H1 (cell line): ENCODE measurements at regions not wholly inside any gene's neighbourhood (a gene's known extent, or its start where the extent isn't known, plus 50 kb on each side); places are given as distances from the start of the nearest gene placed in this dataset.

Source experiments
- CTCF ChIA-PET: fragments of 300-600 bp; sonication (Branson Sonifier 250); formaldehyde crosslinking; loops from one replicate; lab custom pipeline; 2021; ENCODE audit not compliant: partially characterized antibody; lab: Charles Lee
- POLR2A ChIA-PET: fragments of 300-600 bp; sonication (Branson Sonifier 250); formaldehyde crosslinking; loops from one replicate; lab custom pipeline; 2021; ENCODE audit warnings: inconsistent platforms; ENCODE audit not compliant: partially characterized antibody; lab: Charles Lee
- DNase-seq, 2 experiments: peaks; one replicate each; pipeline versions ENCODE4 v3.0.0 to v3.0.0-alpha.2; 2010 to 2022; ENCODE audit warnings: low spot score in 2 of 2, low read depth in 1 of 2, mixed read lengths in 1 of 2
- FAIRE-seq: peaks from 2 replicates; lab custom pipeline; 2011; peaks lifted over from hg19 to GRCh38; lab: Jason Lieb, UNC
- H2AFZ ChIP-seq: 2 replicates; pipeline ENCODE4 v1.8.1; 2012; ENCODE audit warnings: low read length, inconsistent platforms
- H2AK5ac ChIP-seq: 2 replicates; pipeline ENCODE4 v1.6.1; 2013; ENCODE audit warnings: low read depth, low read length
- H2BK120ac ChIP-seq: replicated peaks from 2 replicates; pipeline ENCODE3; 2013; ENCODE audit warnings: low read depth, low read length, inconsistent platforms
- H2BK12ac ChIP-seq: 2 replicates; pipeline ENCODE4 v1.6.1; 2013; ENCODE audit warnings: low read depth, low read length
- H2BK15ac ChIP-seq: 2 replicates; pipeline ENCODE4 v1.6.1; 2013; ENCODE audit warnings: low read length
- H2BK20ac ChIP-seq: 2 replicates; pipeline ENCODE4 v1.6.1; 2013; ENCODE audit warnings: low read length
- H2BK5ac ChIP-seq: 2 replicates; pipeline ENCODE4 v1.6.1; 2013; ENCODE audit warnings: low read depth, low read length
- H3K14ac ChIP-seq: 2 replicates; pipeline ENCODE4 v1.6.1; 2013; ENCODE audit warnings: inconsistent platforms; ENCODE audit not compliant: insufficient read length
- H3K18ac ChIP-seq: 2 replicates; pipeline ENCODE4 v1.6.1; 2013; ENCODE audit warnings: low read length; ENCODE audit errors: extremely low read depth
- H3K23ac ChIP-seq: 2 replicates; pipeline ENCODE4 v1.6.1; 2013; ENCODE audit warnings: inconsistent platforms; ENCODE audit not compliant: insufficient read length
- H3K23me2 ChIP-seq: 2 replicates; pipeline ENCODE4 v1.6.1; 2013; ENCODE audit warnings: low read depth, low read length
- H3K27ac ChIP-seq: 2 replicates; pipeline ENCODE4 v1.6.1; 2011; ENCODE audit warnings: low read depth, low read length, inconsistent platforms
- H3K27me3 ChIP-seq, 4 experiments: replicated peaks in 1 of 4; 1 replicate in 1 of 4; 2 replicates in 3 of 4; pipeline versions ENCODE4 v1.6.1 to v1.8.1; 2011 to 2013; ENCODE audit warnings: low read length in 3 of 4, mild to moderate bottlenecking in 3 of 4, inconsistent platforms in 2 of 4, mixed read lengths in 2 of 4, moderate library complexity in 1 of 4; ENCODE audit not compliant: control insufficient read depth in 3 of 4, insufficient read depth in 3 of 4; ENCODE audit errors: extremely low read depth in 1 of 4
- H3K36me3 ChIP-seq, 4 experiments: 2 replicates each; pipeline versions ENCODE4 v1.6.1 to v1.8.1; 2011 to 2013; ENCODE audit warnings: mild to moderate bottlenecking in 4 of 4, low read length in 3 of 4, moderate library complexity in 2 of 4, control low read depth in 1 of 4, inconsistent platforms in 1 of 4; ENCODE audit not compliant: insufficient read depth in 4 of 4, control insufficient read depth in 2 of 4
- H3K4ac ChIP-seq: replicated peaks from 2 replicates; pipeline ENCODE3; 2013; ENCODE audit warnings: low read length, low read depth, mixed read lengths, inconsistent platforms; ENCODE audit not compliant: insufficient read length
- H3K4me1 ChIP-seq, 4 experiments: replicated peaks in 1 of 4; 1 replicate in 1 of 4; 2 replicates in 3 of 4; pipeline versions ENCODE4 v1.6.1 to v1.8.1; 2011 to 2013; ENCODE audit warnings: low read length in 3 of 4, inconsistent platforms in 2 of 4, mixed read lengths in 1 of 4; ENCODE audit not compliant: insufficient read depth in 4 of 4, control insufficient read depth in 3 of 4
- H3K4me2 ChIP-seq, 2 experiments: 2 replicates each; pipeline versions ENCODE4 v1.6.1 to v1.8.1; 2011 to 2013; ENCODE audit warnings: low read depth in 2 of 2, low read length in 2 of 2, control low read depth in 1 of 2, inconsistent platforms in 1 of 2, mild to moderate bottlenecking in 1 of 2; ENCODE audit not compliant: insufficient read depth in 1 of 2
- H3K4me3 ChIP-seq, 4 experiments: fragments of 200-600, 300-600 bp in 1 of 4; sonication (generic), shearing (Covaris generic), sonication (Bioruptor Twin) in 1 of 4; 2 replicates each; pipeline versions ENCODE4 v1.5.1 to v1.8.1; 2011 to 2016; ENCODE audit warnings: low read length in 4 of 4, low read depth in 3 of 4, control low read depth in 2 of 4, inconsistent platforms in 2 of 4, mild to moderate bottlenecking in 2 of 4, mixed read lengths in 1 of 4, moderate library complexity in 1 of 4; ENCODE audit not compliant: insufficient read depth in 2 of 4; ENCODE audit errors: extremely low read depth in 1 of 4
- H3K56ac ChIP-seq: replicated peaks from 2 replicates; pipeline ENCODE3; 2013; ENCODE audit warnings: low read depth, mild to moderate bottlenecking, mixed read lengths, low read length, inconsistent platforms; ENCODE audit not compliant: insufficient read length
- H3K79me1 ChIP-seq: 2 replicates; pipeline ENCODE4 v1.6.1; 2013; ENCODE audit warnings: low read depth, low read length, control low read depth
- H3K79me2 ChIP-seq, 2 experiments: 2 replicates each; pipeline versions ENCODE4 v1.6.1 to v1.8.1; 2012 to 2013; ENCODE audit warnings: low read length in 2 of 2, mild to moderate bottlenecking in 2 of 2, inconsistent platforms in 1 of 2; ENCODE audit not compliant: insufficient read depth in 2 of 2, control insufficient read depth in 1 of 2
- H3K9ac ChIP-seq, 4 experiments: replicated peaks in 1 of 4; 1 replicate in 1 of 4; 2 replicates in 3 of 4; pipeline versions ENCODE4 v1.6.1 to v1.8.1; 2011 to 2013; ENCODE audit warnings: low read depth in 3 of 4, low read length in 3 of 4, control low read depth in 2 of 4, mild to moderate bottlenecking in 2 of 4, moderate library complexity in 2 of 4, inconsistent platforms in 1 of 4; ENCODE audit errors: extremely low read depth in 1 of 4
- H3K9me3 ChIP-seq, 2 experiments: 2 replicates each; pipeline versions ENCODE4 v1.6.1 to v1.8.1; 2012 to 2013; ENCODE audit warnings: mild to moderate bottlenecking in 2 of 2, moderate library complexity in 2 of 2, control low read depth in 1 of 2, inconsistent platforms in 1 of 2, low read depth in 1 of 2, low read length in 1 of 2, mixed read lengths in 1 of 2; ENCODE audit not compliant: insufficient read depth in 2 of 2
- H4K20me1 ChIP-seq, 2 experiments: replicated peaks in 1 of 2; 2 replicates each; pipeline versions ENCODE3 to v1.8.1; 2011 to 2013; ENCODE audit warnings: inconsistent platforms in 2 of 2, low read length in 2 of 2, mild to moderate bottlenecking in 1 of 2; ENCODE audit not compliant: insufficient read depth in 2 of 2, control insufficient read depth in 1 of 2
- H4K5ac ChIP-seq: 2 replicates; pipeline ENCODE4 v1.6.1; 2013; ENCODE audit warnings: low read length, low read depth, mixed read lengths, inconsistent platforms; ENCODE audit not compliant: insufficient read length
- H4K8ac ChIP-seq: 2 replicates; pipeline ENCODE4 v1.8.0; 2013; ENCODE audit warnings: mild to moderate bottlenecking, moderate library complexity, low read length, inconsistent platforms; ENCODE audit not compliant: insufficient read depth; ENCODE audit errors: extremely low read depth
- H4K91ac ChIP-seq: replicated peaks from 2 replicates; pipeline ENCODE3; 2013; ENCODE audit warnings: low read length, mixed read lengths, inconsistent platforms; ENCODE audit not compliant: insufficient read length
- BRCA1 ChIP-seq: IDR thresholded peaks from 2 replicates; pipeline ENCODE4 v1.6.1; 2012; ENCODE audit warnings: low read depth, low read length, improper control_type of control experiment
- CHD1 ChIP-seq: IDR thresholded peaks from 2 replicates; pipeline ENCODE4 v1.6.1; 2012; ENCODE audit warnings: low read depth, low read length, improper control_type of control experiment
- CHD2 ChIP-seq: IDR thresholded peaks from 2 replicates; pipeline ENCODE4 v1.6.1; 2012; ENCODE audit warnings: low read length, improper control_type of control experiment
- E2F6 ChIP-seq: IDR thresholded peaks from 2 replicates; pipeline ENCODE4 v1.6.1; 2012; ENCODE audit warnings: inconsistent platforms
- EZH2 ChIP-seq: fragments of 200-600 bp; sonication (generic); IDR thresholded peaks from 2 replicates; pipeline ENCODE4 v1.7.1; 2012; ENCODE audit warnings: low read depth, mild to moderate bottlenecking, moderate library complexity, low read length, inconsistent platforms; ENCODE audit not compliant: severe bottlenecking
- GABPA ChIP-seq: IDR thresholded peaks from 2 replicates; pipeline ENCODE4 v1.6.1; 2011; ENCODE audit warnings: mild to moderate bottlenecking, low read length, moderate library complexity, borderline replicate concordance; ENCODE audit not compliant: insufficient read depth
- GTF2F1 ChIP-seq: IDR thresholded peaks from 2 replicates; pipeline ENCODE4 v1.6.1; 2012; ENCODE audit warnings: low read depth, low read length, improper control_type of control experiment, borderline replicate concordance
- MAFK ChIP-seq: IDR thresholded peaks from 2 replicates; pipeline ENCODE4 v1.6.1; 2012; ENCODE audit warnings: low read depth, mild to moderate bottlenecking, improper control_type of control experiment, low read length
- RNF2 ChIP-seq: fragments of 200-900, 300-1000 bp; sonication (generic); IDR thresholded peaks from 2 replicates; pipeline ENCODE4 v1.7.1; 2016; ENCODE audit warnings: borderline replicate concordance, low read depth, mild to moderate bottlenecking, antibody characterized with exemption, low read length; ENCODE audit not compliant: poor library complexity, severe bottlenecking; ENCODE audit errors: missing control alignments
- SAP30 ChIP-seq: fragments of 300-600 bp; sonication (generic); IDR thresholded peaks from 2 replicates; pipeline ENCODE4 v1.7.1; 2012; ENCODE audit warnings: low read length, moderate library complexity, mild to moderate bottlenecking, inconsistent platforms; ENCODE audit not compliant: insufficient read depth, insufficient replicate concordance
- SRF ChIP-seq: IDR thresholded peaks from 2 replicates; pipeline ENCODE4 v1.6.1; 2011; ENCODE audit warnings: mild to moderate bottlenecking, low read depth, low read length, moderate library complexity
- TCF12 ChIP-seq: IDR thresholded peaks from 2 replicates; pipeline ENCODE4 v1.6.1; 2011; ENCODE audit warnings: low read depth, mild to moderate bottlenecking, low read length
- YY1 ChIP-seq: IDR thresholded peaks from 2 replicates; pipeline ENCODE4 v1.6.1; 2011; ENCODE audit warnings: low read depth, mild to moderate bottlenecking, low read length
- ZNF274 ChIP-seq: IDR thresholded peaks from 2 replicates; pipeline ENCODE4 v1.7.0; 2012; ENCODE audit warnings: low read length, borderline replicate concordance; ENCODE audit errors: extremely low read depth
- WGBS, 2 experiments: shearing (Covaris generic) in 1 of 2; methylation state at CpG; one replicate each; pipeline versions ENCODE4 v1.1.6 to v1.1.7; 2013 to 2015; ENCODE audit warnings: low lambda C conversion rate in 2 of 2, mixed read lengths in 2 of 2, inconsistent platforms in 1 of 2, low coverage in 1 of 2, missing lambda C conversion rate in 1 of 2; ENCODE audit not compliant: insufficient replicate concordance in 2 of 2, insufficient coverage in 1 of 2, insufficient read length in 1 of 2; ENCODE audit errors: extremely low coverage in 1 of 2, missing lambda C conversion rate in 1 of 2; 5-methylcytosine and 5-hydroxymethylcytosine counted together

DNA sequence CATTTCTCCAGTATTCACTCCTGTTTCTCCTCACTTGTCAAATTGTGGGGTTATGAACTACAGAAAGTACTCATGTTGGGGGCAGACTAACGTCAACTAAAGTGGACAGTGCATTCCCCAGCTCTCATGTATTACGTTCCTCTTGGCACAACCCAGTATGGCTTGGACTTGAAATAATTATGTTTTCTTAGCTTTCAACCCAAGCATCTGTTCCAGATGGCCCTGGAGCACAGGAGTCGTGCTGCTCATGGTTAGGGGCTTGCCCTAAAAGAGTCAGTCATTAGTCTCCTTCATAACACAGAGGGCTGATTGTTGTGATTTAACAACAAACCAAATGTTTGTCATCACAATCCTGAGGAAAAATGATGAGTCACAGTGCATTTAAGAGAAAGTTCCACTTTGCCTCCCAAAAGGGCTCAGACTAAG lies 154.4 kb downstream of the RPAP3 start:
- Histone ChIP-seq H3K4me1 (no peaks in the 10 kb centered on the region), H2BK5ac (no peak overlapping the region), H3K18ac (no peak overlapping the region), H3K14ac (no peak overlapping the region), H3K27me3 (no peaks in the 10 kb centered on the region), H3K79me1 (no peaks in the 10 kb centered on the region), H3K23ac (no peak overlapping the region), H3K9me3 (peaks cover 4 to 5% of the 10 kb centered on the region in 2 experiments), H4K20me1 (no peaks in the 10 kb centered on the region), H3K23me2 (no peaks in the 10 kb centered on the region), H2BK15ac (no peak overlapping the region), H3K56ac (no peak overlapping the region), H3K9ac (no peak overlapping the region), H2AFZ (no peak overlapping the region), H3K27ac (no peak overlapping the region), H2BK120ac (no peak overlapping the region), H2AK5ac (no peak overlapping the region), H3K36me3 (no peaks in the 10 kb centered on the region), H2BK12ac (no peak overlapping the region), H4K5ac (no peak overlapping the region), H3K79me2 (no peaks in the 10 kb centered on the region), H2BK20ac (no peak overlapping the region), H3K4me2 (no peak overlapping the region), H3K4me3 (no peak overlapping the region), H4K91ac (no peak overlapping the region), H3K4ac (no peak overlapping the region), H4K8ac (no peak overlapping the region)
- FAIRE-seq (no peak), DNase-seq (no peak)
- TF ChIP-seq TCF12 (no peak), GTF2F1 (no peak), GABPA (no peak), MAFK (no peak), CHD2 (no peak), ZNF274 (no peak), RNF2 (no peak), SAP30 (no peak), SRF (no peak), E2F6 (no peak), CHD1 (no peak), BRCA1 (no peak), EZH2 (no peak), YY1 (no peak)
- CTCF ChIA-PET = interaction anchor here (1.0 kb wide), 1 partner anchor 215 kb away, joined by 3 read pairs; no protein-coding TSS in a partner anchor
- 91% methylated on average over 3 of the region's 3 CpGs; no CpG with 5 or more reads in 1 of the 2 experiments for WGBS, 2 experiments
- POLR2A ChIA-PET = interaction anchor here (1.1 kb wide), 1 partner anchor 9 kb away, joined by 3 read pairs; no protein-coding TSS in a partner anchor
